GM12878 (cell line): ENCODE measurements at regions not wholly inside any gene's neighbourhood (a gene's known extent, or its start where the extent isn't known, plus 50 kb on each side); places are given as distances from the start of the nearest gene placed in this dataset.

Source experiments
- CHD1 ChIP-seq: IDR thresholded peaks from 2 replicates; pipeline ENCODE4 v1.6.1; 2012; ENCODE audit warnings: low read depth, low read length, improper control_type of control experiment
- EP300 ChIP-seq, 2 experiments: fragments of 150-350 bp in 1 of 2; IDR thresholded peaks; 2 replicates each; pipeline ENCODE4 v1.6.1; 2011 to 2012; ENCODE audit warnings: low read depth in 2 of 2, low read length in 2 of 2, borderline replicate concordance in 1 of 2, improper control_type of control experiment in 1 of 2, inconsistent platforms in 1 of 2; ENCODE audit not compliant: control insufficient read depth in 1 of 2
- KDM1A ChIP-seq: fragments of 200-600 bp; sonication (generic); IDR thresholded peaks from 2 replicates; pipeline ENCODE4 v1.6.1; 2016; ENCODE audit warnings: borderline replicate concordance
- KLF5 ChIP-seq: fragments of 450-650 bp; IDR thresholded peaks from 2 replicates; pipeline ENCODE4 v1.6.1; 2014; ENCODE audit warnings: mild to moderate bottlenecking; ENCODE audit not compliant: partially characterized antibody
- MEF2A ChIP-seq: IDR thresholded peaks from 2 replicates; pipeline ENCODE4 v1.6.1; 2011; ENCODE audit warnings: low read depth, mild to moderate bottlenecking, low read length, moderate library complexity; ENCODE audit not compliant: insufficient read depth
- RBBP5 ChIP-seq: fragments of 200-600 bp; sonication (generic); conservative IDR thresholded peaks from 2 replicates; pipeline ENCODE4 v1.6.1; 2016
- SIX5 ChIP-seq: IDR thresholded peaks from 2 replicates; pipeline ENCODE4 v1.6.1; 2011; ENCODE audit warnings: mild to moderate bottlenecking, low read depth, low read length, moderate library complexity; ENCODE audit not compliant: severe bottlenecking
- SREBF1 ChIP-seq: IDR thresholded peaks from 2 replicates; pipeline ENCODE4 v1.6.1; 2012; ENCODE audit warnings: mild to moderate bottlenecking, low read length
- YBX1 ChIP-seq: fragments of 450-650 bp; IDR thresholded peaks from 2 replicates; pipeline ENCODE4 v1.6.1; 2016; ENCODE audit warnings: antibody characterized with exemption
- ZZZ3 ChIP-seq: IDR thresholded peaks from 2 replicates; pipeline ENCODE4 v1.6.1; 2011; ENCODE audit warnings: low read depth; ENCODE audit not compliant: control insufficient read depth, insufficient read length
- TF ChIP-seq, protein P1 (sequence below): fragments of 150-350 bp; IDR thresholded peaks from 2 replicates; pipeline ENCODE4 v1.6.1; 2014; ENCODE audit warnings: mild to moderate bottlenecking, low read depth, low read length
- TF ChIP-seq, protein P2 (sequence below): IDR thresholded peaks from 2 replicates; pipeline ENCODE4 v1.6.1; 2011; ENCODE audit warnings: low read depth, low read length, improper control_type of control experiment, borderline replicate concordance

DNA sequence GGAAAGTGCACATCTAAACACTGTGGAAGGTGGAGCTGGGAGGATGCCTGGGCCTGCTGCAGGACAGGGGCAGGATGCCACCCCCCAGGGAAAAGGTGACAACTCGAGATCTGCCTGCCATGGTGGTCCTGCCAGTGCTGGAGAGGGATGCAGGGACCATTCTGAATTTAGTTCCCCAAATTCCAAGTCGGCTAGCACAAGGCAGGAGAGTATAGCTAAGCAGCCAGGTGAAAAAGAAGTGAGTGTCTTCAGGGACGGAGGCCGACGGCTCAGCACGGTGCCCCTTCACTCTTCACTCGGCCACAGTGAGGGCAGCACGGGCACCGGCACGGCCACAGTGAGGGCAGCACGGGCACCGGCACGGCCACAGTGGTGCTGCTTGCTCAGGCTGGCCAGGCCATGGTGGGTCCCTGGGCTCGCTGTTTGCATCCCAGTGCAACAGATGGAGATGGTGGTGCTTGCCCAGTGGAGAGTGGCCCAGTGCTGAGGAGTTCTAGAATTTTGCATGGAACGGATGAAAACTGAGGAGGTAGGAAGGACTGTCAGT lies 161.3 kb upstream of the SHH start (continued):
- TF ChIP-seq, protein P1, sequence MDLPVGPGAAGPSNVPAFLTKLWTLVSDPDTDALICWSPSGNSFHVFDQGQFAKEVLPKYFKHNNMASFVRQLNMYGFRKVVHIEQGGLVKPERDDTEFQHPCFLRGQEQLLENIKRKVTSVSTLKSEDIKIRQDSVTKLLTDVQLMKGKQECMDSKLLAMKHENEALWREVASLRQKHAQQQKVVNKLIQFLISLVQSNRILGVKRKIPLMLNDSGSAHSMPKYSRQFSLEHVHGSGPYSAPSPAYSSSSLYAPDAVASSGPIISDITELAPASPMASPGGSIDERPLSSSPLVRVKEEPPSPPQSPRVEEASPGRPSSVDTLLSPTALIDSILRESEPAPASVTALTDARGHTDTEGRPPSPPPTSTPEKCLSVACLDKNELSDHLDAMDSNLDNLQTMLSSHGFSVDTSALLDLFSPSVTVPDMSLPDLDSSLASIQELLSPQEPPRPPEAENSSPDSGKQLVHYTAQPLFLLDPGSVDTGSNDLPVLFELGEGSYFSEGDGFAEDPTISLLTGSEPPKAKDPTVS, result no peak
- TF ChIP-seq CHD1 (no peak), KDM1A (no peak), YBX1 (no peak), KLF5 (no peak), SREBF1 (no peak), ZZZ3 (no peak), RBBP5 (no peak), MEF2A (no peak), EP300 (IDR thresholded peaks at IDR 0.05; ENCODE audit: borderline replicate concordance in 1 of 2, control insufficient read depth in 1 of 2, low read depth in 2 of 2, low read length in 2 of 2) (no peak), SIX5 (no peak)
- TF ChIP-seq, protein P2, sequence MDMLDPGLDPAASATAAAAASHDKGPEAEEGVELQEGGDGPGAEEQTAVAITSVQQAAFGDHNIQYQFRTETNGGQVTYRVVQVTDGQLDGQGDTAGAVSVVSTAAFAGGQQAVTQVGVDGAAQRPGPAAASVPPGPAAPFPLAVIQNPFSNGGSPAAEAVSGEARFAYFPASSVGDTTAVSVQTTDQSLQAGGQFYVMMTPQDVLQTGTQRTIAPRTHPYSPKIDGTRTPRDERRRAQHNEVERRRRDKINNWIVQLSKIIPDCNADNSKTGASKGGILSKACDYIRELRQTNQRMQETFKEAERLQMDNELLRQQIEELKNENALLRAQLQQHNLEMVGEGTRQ, result no peak
